Stimulated activated CD4-positive, alpha-beta T cell treated with anti-CD3 and anti-CD28 coated beads, Interleukin-15, amount 100 ng/mL, for 48 hours (primary cell): ENCODE measurements at regions not wholly inside any gene's neighbourhood (a gene's known extent, or its start where the extent isn't known, plus 50 kb on each side); places are given as distances from the start of the nearest gene placed in this dataset.

Source experiments
- DNase-seq, 2 donors: peaks; one replicate each; pipeline ENCODE4 v3.0.0-alpha.2; 2020; ENCODE audit warnings: low read depth in 2 of 2

DNA sequence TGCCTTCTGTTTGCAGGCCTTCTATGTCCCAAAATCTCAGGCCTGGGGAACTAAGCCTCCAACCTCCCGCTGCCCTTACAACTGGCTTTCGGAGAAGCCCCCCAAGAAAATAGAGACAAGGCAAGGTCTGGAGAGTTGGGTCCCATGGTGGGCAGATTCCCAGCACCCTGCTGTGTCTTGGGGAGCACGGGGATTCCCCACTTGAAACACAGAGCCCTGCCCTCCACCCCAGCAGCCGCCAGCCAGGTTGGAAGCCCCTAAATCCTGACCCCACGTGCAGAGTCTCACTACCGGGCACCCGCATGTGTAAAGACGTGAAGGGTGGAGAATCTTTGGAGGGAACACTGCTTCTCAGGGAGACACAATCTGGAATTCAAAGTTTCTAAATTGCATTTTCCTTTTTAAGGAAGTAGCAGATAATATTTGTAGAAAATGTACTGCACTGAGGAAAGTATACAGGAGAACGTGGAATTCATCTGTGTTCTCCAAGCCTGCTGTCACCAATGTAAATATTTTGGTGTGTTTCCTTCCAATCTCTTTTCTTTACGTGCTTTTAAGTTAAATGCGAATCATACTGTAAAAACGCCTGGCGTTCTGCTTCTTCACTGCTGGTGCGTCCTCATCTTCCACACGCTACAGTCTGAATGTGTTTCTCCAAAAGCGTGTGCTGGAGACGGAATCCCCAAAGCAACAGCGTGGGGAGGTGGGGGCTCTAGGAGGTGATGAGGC is 220.9 kb downstream of the BRD1 start:
- DNase-seq = no peak

- DNase-seq = no peak
Observed at GRCh38 chr22:49604732-49605302, 222.9 kb downstream of the BRD1 start.

GRCh38 chr22:49603016-49603415 is 224.7 kb downstream of the BRD1 start:
- DNase-seq = no peak

DNA sequence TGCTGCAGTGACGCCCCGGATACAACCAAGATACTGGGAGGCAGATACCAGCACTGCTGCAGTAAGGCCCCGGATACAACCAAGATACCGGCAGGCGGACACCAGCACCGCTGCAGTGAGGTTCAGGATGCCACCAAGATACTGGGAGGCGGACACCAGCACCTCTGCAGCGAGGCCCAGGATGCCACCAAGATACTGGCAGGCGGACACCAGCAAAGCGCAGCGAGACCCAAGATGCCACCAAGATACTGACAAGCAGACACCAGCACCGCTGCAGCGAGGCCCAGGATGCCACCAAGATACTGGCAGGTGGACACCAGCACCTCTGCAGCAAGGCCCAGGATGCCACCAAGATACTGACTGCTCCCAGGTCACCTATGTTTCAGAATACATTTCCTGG is 225.2 kb downstream of the BRD1 start:
- DNase-seq = no peak

DNA sequence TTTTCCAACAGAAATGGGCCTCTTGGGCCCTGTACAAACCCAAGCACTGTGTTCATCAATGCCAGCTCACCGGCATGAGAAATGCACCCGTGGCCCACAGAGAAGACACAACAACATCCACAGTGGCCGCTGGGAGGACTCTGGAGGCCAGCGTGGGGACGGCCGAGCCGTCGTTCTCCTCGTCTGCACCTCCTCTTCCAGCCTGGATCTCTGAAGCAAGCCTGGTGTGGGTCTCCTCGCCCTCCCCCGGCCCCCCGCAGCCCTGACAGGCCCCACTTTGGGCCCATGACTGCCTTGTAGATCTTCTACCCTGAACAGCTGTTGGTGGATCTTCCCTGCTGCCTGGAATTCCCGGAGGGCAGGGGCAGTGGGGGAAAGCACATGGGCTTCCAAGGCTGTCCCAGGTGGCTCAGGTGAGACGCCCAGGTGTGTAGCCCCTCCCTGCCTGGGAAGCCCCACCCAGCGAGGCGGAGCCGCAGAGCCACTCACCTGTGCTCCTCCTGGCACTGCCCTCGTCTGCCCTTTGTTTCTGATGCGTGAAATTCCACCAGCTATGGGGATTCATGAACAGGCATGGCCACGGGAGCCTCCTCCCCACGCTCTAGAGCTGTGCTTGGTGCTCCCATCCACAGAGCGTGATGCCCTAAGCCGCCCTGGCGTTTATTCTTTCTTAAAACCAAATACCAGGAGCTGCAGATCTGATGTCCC is 225.9 kb downstream of the BRD1 start:
- DNase-seq = no peak

- no peak for DNase-seq
Observed at GRCh38 chr22:49600891-49601431, 226.7 kb downstream of the BRD1 start.

- no peak for DNase-seq
Observed at GRCh38 chr22:49600468-49600867, 227.2 kb downstream of the BRD1 start.

GRCh38 chr22:49599691-49600455 is 227.8 kb downstream of the BRD1 start:
- no peak for DNase-seq

GRCh38 chr22:49599039-49599438 is 228.6 kb downstream of the BRD1 start:
- no peak for DNase-seq

DNA sequence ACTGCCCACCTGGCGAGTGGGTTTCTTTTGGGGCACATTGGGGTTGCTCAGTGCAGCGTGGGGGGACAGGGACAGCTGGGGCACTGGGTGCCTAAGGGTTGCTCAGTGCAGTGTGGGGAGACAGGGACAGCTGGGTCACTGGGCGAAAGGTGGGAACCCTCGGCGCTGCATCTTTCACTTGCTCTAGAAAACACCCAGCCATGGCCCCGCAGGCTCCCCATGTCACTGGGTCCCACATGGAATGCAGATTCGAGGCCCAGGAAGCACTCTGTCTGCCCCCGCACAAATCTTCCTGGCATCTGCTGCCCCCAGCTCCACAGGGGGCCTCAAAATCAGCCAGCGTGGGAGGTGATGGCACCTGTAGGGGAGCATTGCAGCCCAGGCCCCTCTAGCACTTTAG is 229.3 kb downstream of the BRD1 start:
- no peak for DNase-seq

GRCh38 chr22:49597428-49598039 is 230.1 kb downstream of the BRD1 start:
- no peak for DNase-seq

GRCh38 chr22:49595465-49596078 is 232.1 kb downstream of the BRD1 start:
- no peak for DNase-seq

GRCh38 chr22:49594078-49594477 is 233.6 kb downstream of the BRD1 start:
- DNase-seq = no peak

DNA sequence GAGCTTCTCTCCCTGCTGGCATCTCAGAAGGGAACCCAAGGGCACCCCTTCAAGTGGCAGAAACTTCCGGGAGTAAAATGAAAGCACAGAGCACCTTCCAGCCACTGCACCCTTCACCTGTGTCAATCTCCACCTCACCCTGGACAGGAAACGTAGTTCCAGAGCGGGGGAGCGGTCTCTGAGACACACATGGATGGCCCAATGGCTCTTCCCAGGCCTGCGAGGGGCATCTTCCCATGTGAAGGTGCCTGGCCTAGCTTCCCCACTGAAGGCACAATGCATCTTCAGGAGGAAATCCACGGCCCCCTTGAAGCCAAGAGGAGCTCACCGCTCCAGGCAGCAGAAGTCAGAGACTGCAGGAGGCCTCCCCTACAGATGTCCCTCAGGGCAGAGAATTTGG is 234.2 kb downstream of the BRD1 start:
- DNase-seq = no peak

DNA sequence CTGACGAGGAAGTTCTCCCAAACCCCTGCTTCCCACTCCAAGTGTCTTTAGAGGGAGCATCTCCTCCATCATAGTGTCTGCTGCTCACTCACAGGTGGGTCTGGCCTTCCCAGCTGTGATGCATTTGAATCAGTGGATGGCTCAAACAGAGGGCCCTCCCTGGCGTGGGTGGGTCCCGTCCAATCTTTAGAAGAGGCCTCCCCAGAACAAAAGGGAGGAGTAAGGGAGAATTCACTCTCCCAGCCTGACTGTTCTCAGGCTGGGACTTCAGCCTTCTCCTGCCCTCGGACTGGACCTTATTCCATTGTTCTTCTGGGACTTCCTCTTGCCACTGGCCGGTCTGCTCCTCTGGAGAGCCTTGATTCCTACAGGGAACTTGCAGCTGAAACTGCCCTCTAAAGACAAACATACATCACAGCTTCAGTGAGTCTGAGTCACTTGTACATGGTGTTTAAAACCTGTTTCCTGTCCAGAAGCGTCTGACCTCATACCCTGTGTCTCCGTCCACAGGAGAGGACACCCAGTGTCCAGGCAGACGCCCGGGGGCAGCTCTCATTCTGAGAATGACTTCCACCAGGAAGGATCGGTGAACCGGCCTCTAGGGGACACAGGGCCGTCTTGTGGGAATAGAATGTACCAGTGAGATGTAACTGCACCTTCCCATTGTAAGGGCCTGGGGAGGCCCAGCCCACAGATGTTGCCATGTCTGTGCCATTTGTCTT is 234.7 kb downstream of the BRD1 start:
- DNase-seq = no peak

DNA sequence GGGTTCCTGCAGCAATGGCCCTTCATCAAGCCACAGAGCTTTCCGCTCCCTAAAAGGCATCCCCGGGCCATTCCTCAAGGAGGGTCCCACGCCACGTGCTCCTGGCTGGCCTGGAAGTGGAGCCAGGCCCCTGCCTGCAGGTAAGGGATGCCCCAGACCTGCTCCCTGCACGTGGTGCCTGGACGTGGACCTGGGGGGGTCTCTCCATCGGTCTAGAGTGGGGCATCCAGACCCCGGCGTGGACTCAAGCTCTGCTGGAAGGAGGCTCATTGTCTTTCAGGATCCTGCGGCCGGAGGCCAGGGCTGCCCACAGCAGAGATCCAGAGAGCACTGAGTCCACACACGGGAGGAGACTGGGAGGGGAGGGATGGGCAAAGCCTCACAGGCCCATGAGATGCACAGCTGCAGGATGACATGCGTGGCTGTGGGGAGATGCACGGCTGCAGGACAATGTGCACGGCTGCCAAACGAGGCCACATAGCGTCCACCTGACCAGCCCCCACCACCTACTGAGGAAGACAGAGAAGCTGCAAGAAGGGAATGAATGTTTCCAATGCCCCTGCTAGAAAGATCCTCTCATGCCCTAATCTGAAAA is 236.7 kb downstream of the BRD1 start:
- DNase-seq = no peak

DNA sequence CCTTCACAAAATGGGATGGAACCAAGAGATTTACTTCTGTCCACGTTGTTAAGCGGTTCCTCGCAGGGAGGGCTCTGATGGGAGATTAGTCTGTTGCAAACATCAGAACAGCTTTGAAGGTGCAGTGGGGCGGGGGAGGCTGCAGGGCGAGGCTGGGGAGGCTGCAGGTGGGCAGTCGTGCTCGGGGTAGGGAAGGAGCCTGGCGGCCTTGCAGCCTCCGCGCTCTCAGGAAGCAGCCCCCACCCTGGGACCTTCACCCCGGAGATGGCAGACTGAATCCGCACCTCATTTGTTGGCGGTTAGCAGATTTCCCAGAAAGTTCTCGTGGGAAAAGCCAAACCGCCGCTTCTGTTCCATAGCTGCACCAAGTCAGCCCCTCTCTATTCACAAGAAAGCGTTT is 237.3 kb downstream of the BRD1 start:
- no peak for DNase-seq

DNA sequence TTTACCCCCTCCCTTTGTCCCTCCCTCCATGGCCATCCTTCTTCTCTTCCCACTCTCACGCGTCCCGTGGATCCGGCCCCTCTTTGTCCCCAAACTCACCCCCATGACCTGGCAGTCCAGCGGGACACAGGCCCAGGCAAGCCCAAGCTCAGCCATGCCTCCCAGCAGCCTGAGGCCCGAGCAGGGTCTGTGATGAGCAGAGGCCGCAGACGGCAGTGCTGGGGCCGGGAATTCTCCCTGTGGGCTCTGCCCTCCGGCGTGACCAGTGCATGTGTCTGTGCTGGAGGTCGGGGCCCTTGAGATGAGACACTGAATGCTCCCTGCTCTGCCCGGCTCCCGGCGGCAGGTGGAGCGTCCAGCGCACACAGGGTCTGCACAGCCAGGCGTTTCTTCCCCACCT is 237.9 kb downstream of the BRD1 start:
- DNase-seq = no peak

DNA sequence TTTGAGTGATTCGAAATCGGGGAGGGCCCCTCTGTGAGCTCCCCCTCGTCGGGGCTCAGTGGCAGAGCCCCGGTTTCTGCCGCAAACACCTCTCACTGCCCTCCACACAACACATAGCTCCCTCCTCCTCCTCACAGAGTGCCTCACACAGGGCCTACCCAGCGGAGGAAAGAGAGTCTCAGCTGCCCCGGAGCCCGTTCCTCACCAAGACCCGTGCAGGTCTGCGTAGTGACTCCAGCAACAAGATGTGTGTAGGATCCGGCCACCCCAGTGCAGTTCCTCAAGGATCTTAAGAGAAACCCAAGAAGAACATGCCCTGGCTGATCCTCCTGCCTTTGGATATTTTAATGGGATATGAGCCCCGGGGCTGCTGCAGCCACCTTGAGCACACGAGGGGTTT is 238.4 kb downstream of the BRD1 start:
- DNase-seq = no peak

- DNase-seq = no peak
Observed at GRCh38 chr22:49588739-49589138, 238.9 kb downstream of the BRD1 start.
